HEK293 (cell line): ENCODE measurements at regions not wholly inside any gene's neighbourhood (a gene's known extent, or its start where the extent isn't known, plus 50 kb on each side); places are given as distances from the start of the nearest gene placed in this dataset.
"Not testable (repeated sequence)": the region's sequence is repeated elsewhere in the genome, so short reads cannot be mapped to it uniquely, and the experiment has no call there.

Experiments
- BCL11A ChIP-seq: fragments of 450-650 bp; formaldehyde crosslinking; IDR thresholded peaks from 2 replicates; pipeline ENCODE4 v1.5.1; 2016; ENCODE audit warnings: low read depth, missing biosample characterization, missing genetic modification characterization
- TCF7L2 ChIP-seq: IDR thresholded peaks from 2 replicates; pipeline ENCODE4 v1.6.1; 2011; ENCODE audit warnings: low read depth, mild to moderate bottlenecking, inconsistent platforms, low read length, moderate library complexity, borderline replicate concordance
- ZIC2 ChIP-seq: fragments of 450-650 bp; formaldehyde crosslinking; IDR thresholded peaks from 2 replicates; pipeline ENCODE4 v1.5.1; 2016; ENCODE audit warnings: missing biosample characterization, missing genetic modification characterization
- ZNF121 ChIP-seq: fragments of 450-650 bp; formaldehyde crosslinking; IDR thresholded peaks from 2 replicates; pipeline ENCODE4 v1.5.1; 2016; ENCODE audit warnings: missing biosample characterization, missing genetic modification characterization
- ZNF549 ChIP-seq: fragments of 450-650 bp; IDR thresholded peaks from 2 replicates; pipeline ENCODE4 v1.5.1; 2018; ENCODE audit warnings: missing biosample characterization, missing genetic modification characterization, mild to moderate bottlenecking, inconsistent platforms, moderate library complexity
- TF ChIP-seq, protein P1 (sequence below): fragments of 450-650 bp; formaldehyde crosslinking; IDR thresholded peaks from 2 replicates; pipeline ENCODE4 v1.5.1; 2016; ENCODE audit warnings: missing biosample characterization, missing genetic modification characterization
- TF ChIP-seq, protein P2 (sequence below): fragments of 450-650 bp; formaldehyde crosslinking; IDR thresholded peaks from 2 replicates; pipeline ENCODE4 v1.5.1; 2016; ENCODE audit warnings: missing biosample characterization, missing genetic modification characterization, borderline replicate concordance
- TF ChIP-seq, protein P3 (sequence below): fragments of 450-650 bp; formaldehyde crosslinking; IDR thresholded peaks from 2 replicates; pipeline ENCODE4 v1.5.1; 2016; ENCODE audit warnings: missing biosample characterization, missing genetic modification characterization

DNA sequence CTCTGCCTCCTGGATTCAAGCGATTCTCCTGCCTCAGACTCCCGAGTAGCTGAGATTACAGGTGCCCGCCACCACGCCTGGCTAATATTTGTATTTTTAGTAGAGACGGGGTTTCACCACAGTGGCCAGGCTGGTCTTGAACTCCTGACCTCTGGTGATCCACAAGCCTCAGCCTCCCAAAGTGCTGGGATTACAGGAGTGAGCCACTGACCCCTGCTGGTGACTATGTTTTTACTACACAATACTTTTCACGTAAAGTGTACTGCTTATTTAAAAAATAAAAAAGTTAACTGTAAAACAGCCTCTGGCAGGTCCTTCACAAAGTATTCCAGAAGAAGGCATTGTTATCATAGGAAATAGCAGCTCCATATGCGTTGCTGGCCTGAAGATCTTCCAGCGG, 345.2 kb upstream of the POU5F2 start:
- TF ChIP-seq, protein P1, sequence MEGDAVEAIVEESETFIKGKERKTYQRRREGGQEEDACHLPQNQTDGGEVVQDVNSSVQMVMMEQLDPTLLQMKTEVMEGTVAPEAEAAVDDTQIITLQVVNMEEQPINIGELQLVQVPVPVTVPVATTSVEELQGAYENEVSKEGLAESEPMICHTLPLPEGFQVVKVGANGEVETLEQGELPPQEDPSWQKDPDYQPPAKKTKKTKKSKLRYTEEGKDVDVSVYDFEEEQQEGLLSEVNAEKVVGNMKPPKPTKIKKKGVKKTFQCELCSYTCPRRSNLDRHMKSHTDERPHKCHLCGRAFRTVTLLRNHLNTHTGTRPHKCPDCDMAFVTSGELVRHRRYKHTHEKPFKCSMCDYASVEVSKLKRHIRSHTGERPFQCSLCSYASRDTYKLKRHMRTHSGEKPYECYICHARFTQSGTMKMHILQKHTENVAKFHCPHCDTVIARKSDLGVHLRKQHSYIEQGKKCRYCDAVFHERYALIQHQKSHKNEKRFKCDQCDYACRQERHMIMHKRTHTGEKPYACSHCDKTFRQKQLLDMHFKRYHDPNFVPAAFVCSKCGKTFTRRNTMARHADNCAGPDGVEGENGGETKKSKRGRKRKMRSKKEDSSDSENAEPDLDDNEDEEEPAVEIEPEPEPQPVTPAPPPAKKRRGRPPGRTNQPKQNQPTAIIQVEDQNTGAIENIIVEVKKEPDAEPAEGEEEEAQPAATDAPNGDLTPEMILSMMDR (tag by site-specific recombination) = not testable (repeated sequence)
- not testable (repeated sequence) for TF ChIP-seq BCL11A; ZNF549 (tag by site-specific recombination); TCF7L2; ZIC2; ZNF121 (tag by site-specific recombination)
- TF ChIP-seq, protein P2, sequence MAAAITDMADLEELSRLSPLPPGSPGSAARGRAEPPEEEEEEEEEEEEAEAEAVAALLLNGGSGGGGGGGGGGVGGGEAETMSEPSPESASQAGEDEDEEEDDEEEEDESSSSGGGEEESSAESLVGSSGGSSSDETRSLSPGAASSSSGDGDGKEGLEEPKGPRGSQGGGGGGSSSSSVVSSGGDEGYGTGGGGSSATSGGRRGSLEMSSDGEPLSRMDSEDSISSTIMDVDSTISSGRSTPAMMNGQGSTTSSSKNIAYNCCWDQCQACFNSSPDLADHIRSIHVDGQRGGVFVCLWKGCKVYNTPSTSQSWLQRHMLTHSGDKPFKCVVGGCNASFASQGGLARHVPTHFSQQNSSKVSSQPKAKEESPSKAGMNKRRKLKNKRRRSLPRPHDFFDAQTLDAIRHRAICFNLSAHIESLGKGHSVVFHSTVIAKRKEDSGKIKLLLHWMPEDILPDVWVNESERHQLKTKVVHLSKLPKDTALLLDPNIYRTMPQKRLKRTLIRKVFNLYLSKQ (tag by site-specific recombination) = not testable (repeated sequence)
- TF ChIP-seq, protein P3, sequence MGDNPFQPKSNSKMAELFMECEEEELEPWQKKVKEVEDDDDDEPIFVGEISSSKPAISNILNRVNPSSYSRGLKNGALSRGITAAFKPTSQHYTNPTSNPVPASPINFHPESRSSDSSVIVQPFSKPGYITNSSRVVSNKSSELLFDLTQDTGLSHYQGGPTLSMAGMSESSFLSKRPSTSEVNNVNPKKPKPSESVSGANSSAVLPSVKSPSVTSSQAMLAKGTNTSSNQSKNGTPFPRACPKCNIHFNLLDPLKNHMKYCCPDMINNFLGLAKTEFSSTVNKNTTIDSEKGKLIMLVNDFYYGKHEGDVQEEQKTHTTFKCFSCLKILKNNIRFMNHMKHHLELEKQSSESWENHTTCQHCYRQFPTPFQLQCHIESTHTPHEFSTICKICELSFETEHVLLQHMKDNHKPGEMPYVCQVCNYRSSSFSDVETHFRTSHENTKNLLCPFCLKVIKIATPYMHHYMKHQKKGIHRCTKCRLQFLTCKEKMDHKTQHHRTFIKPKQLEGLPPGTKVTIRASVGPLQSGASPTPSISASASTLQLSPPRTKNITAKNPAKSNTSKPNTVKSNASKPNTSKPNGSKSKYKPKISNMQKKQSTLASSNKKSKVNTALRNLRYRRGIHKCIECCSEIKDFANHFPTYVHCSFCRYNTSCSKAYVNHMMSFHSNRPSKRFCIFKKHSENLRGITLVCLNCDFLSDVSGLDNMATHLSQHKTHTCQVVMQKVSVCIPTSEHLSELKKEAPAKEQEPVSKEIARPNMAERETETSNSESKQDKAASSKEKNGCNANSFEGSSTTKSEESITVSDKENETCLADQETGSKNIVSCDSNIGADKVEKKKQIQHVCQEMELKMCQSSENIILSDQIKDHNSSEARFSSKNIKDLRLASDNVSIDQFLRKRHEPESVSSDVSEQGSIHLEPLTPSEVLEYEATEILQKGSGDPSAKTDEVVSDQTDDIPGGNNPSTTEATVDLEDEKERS (tag by site-specific recombination) = not testable (repeated sequence)
